GM18517 (cell line): ENCODE measurements at regions not wholly inside any gene's neighbourhood (a gene's known extent, or its start where the extent isn't known, plus 50 kb on each side); places are given as distances from the start of the nearest gene placed in this dataset.
"Not testable (repeated sequence)": the region's sequence is repeated elsewhere in the genome, so short reads cannot be mapped to it uniquely, and the experiment has no call there.

Experiments used
- ATAC-seq: cut with Tn5 transposase; IDR thresholded peaks from one replicate; pipeline ENCODE4 v1.9.1; 2021; ENCODE audit warnings: mild to moderate bottlenecking, moderate library complexity; ENCODE audit not compliant: unreplicated experiment

DNA sequence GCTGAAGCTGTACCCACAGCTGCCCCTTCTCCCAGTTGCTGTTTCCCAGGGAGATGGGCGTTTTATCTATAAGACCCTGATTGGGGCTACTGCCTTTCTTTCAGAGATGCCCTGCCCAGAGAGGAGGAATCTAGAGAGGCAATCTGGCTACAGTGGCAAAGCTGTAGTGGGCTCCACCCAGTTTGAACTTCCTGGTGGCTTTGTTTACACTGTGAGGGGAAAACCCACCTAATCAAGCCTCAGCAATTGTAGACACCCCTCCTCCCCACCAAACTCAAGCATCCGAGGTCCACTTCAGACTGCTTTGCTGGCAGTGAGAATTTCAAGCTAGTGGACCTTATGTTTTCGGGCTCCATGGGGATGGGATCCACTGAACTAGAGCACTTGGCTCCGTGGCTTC is 240.4 kb upstream of the AFF2 start:
- ATAC-seq, result no peak

DNA sequence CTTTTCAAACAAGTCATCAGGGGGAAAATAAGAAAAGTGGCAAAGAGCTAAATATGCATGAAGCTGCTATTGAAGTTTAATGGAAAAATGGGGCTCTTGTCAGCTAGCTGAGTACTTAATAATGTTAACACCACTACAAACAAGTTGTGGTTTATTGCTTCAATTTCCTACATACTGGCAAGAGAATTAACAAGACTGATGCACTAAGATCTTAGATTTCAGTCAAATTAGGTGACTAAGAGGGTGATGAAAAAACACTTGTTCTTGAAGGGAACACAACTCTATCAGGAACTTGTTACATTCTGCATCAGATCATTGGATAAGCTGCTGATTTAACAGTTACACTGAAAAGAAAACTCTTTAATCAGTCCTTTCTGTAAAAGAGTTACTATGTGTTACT is 234.6 kb upstream of the AFF2 start:
- no peak for ATAC-seq

DNA sequence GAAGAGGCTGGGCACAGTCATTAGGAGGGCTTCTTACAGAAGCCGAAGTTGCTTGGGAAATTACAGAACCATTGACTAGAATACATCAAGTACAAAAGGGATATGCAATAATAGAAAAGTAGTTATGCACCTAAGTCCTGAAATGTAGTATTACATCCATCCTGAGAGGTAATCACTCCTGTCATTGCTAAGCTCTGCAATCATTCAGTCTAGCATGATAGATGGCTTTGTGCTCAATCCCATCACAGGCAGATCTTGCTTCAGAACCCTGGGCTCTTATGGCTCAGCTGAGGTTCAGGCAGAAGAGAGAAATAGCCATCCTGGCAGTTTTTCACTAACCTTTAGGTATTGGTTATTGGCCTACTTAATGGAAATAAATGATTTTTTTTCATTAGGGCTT is 231.7 kb upstream of the AFF2 start:
- ATAC-seq, result no peak

DNA sequence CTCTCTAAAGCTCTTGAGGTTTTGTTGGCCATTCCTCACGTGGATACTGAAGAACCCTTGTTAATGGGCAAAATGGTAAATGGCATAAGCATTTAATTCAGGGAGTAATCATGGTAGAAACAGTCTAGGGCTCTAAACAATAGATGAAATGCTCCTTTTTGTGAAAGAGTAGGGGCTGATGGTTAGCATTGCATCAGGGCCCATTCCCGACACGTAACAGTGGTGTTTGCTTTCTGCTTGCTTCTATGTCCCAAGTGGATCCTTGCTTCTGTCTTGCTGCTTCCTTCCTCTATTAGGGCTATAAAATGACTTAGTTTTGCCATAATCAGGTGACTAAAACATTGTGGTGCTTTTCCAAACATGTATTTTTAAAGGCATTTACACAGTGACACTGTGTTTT is 230.9 kb upstream of the AFF2 start:
- ATAC-seq, result no peak

DNA sequence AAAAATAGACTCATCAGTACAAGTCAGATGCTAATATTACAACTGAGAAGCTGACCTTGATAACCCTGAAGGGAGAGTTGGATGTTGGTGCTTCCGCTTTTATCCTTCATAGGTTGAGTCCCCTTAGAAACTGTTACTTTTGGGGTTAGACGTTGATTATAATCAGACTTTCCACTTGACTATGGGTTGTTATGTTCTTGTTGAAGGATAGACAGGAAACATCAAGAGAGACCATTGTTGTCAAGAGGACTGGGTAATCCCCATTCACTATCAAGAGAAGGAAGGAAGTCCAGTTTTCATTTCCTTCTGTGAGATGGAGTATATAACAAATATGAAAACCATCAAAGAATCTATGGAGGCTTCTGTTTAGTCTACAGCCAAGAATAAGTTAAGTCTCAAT is 229.9 kb upstream of the AFF2 start:
- no peak for ATAC-seq

DNA sequence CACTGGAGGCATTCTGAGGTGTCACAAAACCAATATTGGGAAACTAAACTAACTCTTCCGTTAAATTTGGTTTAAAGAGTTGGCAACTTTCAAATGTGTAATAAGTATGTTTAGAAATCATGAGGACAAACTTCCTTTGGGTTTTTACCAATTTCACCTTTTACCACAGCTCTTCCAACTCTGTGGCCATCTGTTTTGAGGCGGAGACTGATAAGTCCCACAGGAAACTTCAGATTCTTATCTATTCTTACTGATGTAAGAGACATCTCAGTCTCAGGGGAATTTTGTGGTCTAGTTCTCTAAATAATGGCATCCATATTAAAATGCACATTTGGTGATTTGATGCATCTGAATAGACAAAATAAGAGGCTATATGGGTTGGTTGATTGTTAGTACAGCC is 229.2 kb upstream of the AFF2 start:
- no peak for ATAC-seq

DNA sequence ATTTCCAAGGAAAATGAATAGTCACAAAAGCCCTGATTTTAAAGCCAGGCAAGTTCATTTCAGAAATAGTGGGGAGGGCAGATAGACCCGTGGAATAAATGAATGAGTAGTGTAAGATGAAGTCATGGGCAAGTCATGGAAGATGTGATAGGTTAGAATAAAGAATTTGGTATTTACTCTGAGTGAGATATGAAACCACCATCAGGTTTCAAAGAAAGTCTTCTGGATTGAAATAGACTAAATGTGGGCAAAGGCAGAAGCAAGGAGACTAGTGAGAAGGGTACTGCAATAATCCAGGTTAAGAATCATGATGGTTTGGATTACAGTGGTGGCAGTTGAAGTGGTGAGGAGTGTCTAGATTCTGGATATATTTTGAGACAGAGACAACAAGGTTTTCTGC is 218.5 kb upstream of the AFF2 start:
- no peak for ATAC-seq

DNA sequence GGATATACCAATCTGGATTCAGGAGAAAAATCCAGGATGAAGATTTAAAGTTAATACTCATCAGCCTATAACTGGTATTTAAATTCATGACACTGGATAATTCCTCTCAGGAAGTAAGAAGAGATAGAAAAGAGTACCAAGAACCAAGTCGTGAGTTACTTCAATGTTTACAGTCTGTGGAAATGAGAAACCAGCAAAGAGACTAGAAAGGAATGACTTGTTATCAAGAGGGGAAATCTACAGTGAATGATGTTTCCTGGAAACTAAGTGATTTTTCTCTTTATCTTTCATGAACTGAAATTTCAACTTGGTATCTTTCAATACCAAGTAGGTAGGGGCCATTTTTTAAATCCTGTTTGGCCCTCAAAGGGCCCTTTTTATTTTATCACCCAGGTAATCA is 217.9 kb upstream of the AFF2 start:
- no peak for ATAC-seq

DNA sequence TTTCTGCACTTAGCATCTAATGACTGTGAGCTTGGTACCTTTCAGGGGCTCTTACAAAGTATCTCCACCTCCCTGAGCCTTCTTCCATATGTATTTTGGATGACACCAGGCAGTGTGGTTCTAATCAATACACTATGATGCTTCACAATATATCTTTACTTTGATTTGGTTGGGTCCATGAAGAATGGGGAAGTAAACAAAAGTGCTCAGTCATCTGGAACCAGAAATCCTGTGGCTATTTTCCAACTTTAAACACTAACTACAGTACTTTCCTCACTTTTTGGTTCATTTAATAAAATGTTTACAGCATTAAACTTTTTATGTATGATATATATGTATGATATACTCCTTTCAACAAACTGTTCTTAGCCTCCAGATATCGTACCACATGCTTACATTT is 216.4 kb upstream of the AFF2 start:
- no peak for ATAC-seq

DNA sequence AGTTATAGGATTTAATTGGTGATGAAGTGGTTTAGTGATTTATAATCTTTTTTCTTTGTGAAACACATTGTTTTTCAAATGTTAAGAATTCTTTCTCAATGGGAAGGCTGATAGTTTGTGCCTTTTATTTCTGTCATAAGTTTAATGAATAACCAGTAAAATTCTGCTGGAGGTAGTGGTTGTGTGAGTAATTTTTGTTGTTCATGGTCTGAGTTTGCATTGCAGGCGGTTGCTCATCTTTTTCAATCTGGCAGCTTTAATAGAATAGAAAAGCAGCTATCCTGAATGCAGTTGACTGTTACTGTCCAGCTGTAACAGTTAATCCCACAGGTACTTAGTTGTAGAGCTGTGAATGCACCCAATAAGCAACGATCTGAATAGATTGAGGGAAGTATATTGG is 215.6 kb upstream of the AFF2 start:
- no peak for ATAC-seq

DNA sequence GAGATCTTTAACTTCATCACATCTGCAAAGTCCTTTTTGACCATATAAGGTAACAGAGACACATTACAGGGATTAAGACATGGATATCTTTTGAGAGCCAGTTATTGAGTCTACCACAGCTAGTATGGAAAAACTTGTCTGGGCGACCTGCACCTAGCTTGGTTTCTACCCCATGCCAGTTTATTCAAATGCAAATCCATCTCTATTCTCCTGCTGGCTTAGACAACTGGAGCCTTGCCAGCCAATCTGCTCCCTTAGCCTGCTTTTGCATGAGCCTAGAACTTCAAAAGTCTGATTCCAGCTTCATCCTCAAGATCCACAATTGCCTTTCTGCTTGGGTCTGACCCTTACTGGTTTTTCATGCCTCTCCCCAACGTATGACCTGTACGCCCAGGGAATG is 212.0 kb upstream of the AFF2 start:
- no peak for ATAC-seq

DNA sequence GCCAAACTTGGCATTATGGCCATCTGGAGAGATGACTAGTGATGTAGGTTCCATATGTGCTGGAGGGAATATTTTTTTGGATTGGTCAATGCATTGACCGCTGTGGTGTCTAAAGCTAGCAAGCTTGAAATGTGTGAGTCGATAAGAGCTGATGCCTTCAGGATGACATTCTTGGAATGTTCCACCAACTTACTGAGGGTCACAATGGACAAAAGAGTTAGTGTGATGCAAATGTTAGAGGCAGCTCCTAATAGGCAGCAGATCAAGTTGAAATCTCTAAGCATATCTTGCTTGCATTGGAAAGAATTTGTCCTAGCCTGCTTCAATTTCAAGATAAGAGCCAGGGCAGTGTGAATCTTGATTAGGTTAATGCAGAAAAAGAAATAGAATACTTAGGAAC is 210.4 kb upstream of the AFF2 start:
- no peak for ATAC-seq

DNA sequence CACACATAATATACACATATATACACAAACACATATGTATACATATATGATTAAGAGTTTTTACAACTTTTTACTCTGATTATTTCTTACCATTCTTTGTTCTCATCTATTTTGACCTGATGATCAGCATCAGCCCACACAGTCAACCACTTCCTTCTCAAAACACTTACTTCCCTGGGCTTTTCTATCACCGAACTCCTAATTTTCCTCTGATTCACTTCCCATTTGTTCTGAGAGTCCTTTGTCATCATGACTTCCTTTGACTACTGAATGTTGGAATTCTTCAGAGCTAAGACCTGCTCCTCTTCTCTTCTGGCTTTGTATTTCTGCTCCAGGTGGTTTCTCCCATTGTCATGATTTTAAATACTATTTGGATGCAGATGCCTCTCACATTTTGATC is 209.5 kb upstream of the AFF2 start:
- ATAC-seq, result no peak

DNA sequence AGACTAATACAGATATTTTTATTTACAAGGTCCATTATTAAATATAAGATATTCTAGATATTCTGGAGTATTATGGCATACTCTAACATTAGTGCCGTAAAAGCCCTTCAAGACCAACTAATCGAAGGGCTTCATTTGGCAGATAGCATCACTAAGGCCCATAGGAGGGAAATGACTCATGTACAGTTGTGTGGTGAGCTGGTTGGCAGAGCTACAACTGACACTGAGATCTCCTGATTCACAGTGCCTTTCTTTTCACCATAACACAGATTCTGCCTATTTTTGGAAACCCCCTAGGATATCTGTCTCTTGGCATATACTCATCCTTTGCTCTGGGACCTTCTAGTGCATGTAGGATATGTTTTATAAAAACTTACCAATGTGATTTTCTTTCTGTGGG is 201.7 kb upstream of the AFF2 start:
- ATAC-seq, result no peak

DNA sequence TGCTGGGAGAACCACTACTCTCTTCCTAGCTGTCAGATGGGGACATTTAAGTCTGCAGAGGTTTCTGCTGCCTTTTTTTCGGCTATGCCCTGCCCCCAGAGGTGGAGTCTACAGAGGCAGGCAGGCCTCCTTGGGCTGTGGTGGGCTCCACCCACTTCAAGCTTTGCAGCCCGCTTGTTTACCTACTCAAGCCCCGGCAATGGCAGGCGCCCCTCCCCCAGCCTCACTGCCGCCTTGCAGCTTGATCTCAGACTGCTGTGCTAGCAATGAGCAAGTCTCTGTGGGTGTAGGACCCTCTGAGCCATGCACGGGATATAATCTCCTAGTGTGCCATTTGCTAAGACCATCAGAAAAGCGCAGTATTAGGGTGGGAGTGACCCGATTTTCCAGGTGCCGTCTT is 195.2 kb upstream of the AFF2 start:
- not testable (repeated sequence) for ATAC-seq

DNA sequence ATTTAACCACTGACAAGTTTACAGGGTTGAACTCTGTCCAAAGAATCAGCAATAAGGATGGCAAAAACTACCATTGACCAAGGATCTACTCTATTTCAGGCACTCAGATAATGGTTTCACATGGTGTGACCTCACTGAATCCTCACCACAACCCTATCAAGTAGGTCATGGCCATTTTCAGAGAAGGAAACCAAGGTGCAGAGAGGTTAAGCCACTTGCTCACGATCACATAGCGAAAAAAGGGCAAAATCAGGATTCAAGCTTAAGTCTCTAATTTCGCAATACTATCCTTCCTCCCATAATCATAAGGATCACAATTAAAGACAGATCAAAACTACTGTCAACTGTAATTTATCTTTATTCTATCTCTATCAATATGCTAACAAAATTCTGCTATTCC is 191.0 kb upstream of the AFF2 start:
- ATAC-seq, result no peak

DNA sequence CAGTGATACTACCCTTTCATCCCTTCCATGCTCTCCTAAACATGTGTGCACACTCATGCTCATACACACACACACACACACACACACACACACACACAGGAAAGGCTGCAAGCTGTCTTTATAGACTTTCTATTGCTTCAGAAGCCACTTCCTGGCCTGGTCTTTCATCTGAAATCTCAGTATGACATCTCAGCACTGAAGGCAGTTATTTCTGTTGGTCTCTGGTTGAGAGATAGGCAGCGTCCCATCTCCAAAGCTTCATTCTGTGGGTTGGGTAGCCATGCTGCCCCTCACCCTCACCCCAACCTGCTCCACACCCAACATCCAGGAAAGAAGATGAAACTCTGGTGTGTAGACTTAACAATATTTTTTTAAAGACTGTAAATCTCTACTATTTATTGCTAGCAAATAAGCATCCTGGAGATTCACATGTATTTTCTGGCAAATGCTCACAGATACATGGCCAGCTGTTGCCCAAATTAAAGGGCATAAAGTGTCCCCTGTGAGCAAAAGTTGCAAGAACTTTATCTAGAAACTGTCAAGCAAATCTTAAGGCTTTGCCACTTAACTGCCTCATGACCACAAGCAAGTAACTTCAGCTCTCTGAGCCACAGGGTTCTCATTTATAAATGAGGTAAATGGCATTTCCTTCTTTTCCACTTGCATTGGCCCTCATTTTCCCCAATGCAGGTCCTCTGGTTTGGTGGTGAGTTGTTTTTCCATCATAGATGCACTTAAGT is 189.8 kb upstream of the AFF2 start:
- ATAC-seq, result peak; percentile 57

DNA sequence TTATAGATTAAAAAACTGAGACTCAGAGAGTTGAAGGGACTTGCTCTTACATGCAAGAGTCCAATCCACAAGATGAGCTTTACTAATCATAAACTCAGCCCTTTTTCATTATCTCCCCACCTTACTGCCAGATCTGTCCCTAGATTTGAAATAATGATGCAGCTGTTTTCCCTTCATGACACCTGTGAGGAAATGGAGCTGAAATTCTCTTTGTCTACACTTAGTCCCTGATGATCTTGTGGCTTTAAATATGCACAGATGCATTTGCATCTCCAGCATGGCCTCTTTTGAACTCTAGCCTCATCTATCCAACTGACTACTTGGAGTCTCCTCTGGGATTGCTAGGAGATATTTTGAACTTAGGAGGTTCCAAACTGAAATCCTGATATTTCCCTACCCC is 188.9 kb upstream of the AFF2 start:
- no peak for ATAC-seq

DNA sequence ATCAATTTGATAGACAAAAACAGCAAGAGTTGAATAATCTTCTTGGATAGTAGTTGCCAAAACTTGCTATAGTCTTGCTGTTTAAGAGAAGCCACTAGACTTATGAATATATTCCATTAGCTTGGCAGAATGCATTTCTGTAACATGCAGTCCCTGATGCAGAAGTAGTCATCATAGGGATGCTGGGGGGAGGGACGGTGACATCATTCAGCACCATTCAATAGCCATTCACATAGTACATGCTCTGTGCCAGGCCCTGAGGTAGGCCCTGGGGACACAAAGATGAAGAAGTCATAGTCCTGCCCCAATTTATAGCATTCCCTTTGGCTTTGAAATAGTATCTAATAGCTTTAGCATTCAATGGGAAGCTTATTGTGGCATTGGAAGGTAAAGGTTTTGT is 185.5 kb upstream of the AFF2 start:
- ATAC-seq, result no peak

DNA sequence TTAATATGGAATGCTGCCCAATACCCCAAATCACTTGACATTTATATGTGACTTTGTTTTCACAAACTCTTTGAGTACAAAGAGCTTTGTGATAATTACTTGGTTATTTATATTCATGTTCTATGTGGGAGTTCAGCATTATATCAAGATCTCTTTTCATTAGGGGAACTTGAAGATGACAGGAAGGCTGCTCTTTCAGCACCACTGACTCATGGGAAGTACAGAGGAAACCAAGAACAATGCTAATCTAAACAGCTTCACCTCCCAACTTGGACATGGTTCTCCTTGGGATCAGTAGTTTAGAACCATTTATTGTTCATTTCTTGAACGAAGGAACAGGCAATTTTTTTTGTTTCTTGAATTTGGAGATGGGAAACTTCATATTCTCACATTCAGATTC is 184.0 kb upstream of the AFF2 start:
- ATAC-seq, result no peak

DNA sequence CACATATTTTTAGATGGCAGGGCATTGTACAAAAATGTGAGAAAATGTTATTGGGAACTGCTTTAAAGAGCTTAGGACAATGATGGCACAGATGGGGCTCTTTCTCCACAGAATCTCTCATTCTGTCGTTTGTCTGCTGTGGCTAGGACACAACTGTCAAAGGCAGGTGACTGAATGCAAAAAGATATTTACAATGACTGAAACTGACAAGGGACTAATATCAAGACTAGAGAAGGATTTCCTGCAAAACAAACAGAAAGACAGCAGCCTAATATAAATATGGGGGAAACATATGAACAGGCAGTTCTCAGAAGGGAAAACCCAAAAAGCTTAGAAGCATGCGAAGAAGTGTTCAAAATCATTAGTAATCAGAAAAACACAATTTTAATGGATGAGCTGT is 177.5 kb upstream of the AFF2 start:
- no peak for ATAC-seq

DNA sequence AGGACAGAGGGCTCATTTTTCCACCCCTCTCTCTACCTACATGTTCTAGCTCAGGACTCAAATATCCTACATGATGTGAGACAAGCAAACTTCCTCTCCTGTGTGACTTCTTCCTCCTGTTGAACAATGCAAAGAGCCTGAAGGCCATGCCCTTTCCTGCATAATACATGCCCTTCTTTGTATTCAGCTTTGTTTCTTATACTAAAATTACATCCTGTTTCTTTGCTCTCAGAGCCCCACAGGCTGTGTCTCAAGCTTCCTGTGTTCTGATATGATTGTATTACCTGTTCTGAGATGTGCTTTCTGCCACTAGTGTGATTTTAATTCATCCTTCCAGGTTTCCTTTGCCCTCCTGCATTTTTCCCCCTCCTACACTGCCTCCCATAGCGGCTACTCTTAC is 166.4 kb upstream of the AFF2 start:
- no peak for ATAC-seq

DNA sequence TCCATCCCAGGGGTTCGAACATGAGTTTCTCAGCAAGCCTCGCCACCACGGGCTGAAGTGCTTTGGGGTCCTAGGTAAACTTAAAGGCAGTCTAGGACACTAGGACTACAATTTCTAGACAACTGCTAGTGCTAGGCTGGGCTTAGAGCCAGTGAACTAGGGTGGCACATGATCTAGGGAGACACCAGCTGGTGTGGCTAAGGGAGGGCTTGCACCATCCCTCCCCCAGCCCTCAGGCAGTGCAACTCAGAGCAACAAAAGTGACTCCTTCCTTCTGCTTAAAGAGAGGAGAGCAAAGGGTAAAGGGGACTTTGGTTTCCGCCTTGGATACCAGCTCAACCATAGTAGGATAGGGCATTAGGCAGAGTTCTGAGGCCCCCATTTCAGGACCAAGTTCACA is 162.5 kb upstream of the AFF2 start:
- no peak for ATAC-seq

DNA sequence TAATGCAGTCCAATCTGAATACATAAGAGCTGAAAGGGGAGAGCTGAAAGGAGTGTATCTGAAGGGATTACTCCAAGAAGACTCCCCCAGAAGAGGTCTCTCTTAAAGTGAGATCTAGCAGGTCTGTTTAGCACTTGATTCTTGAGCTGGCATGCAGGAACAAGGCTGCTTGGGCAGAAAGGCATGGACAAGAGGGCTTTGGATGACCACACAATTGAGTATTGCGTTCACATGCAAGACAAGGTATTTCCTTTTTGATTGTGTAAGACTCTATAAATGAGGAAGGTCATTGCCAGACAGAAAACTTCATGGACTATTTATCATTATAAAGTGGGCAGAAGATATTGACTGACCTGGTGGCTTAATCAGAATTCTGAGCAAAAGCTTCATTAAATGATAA is 145.5 kb upstream of the AFF2 start:
- ATAC-seq, result no peak
